ENCODE measurements at regions not wholly inside any gene's neighbourhood (a gene's known extent, or its start where the extent isn't known, plus 50 kb on each side); places are given as distances from the start of the nearest gene placed in this dataset.

GRCh38 chr3:34374521-34374920 is 576.1 kb downstream of the PDCD6IP start:
- DNase-seq (ENCODE audit: low spot score) = no peak

DNA sequence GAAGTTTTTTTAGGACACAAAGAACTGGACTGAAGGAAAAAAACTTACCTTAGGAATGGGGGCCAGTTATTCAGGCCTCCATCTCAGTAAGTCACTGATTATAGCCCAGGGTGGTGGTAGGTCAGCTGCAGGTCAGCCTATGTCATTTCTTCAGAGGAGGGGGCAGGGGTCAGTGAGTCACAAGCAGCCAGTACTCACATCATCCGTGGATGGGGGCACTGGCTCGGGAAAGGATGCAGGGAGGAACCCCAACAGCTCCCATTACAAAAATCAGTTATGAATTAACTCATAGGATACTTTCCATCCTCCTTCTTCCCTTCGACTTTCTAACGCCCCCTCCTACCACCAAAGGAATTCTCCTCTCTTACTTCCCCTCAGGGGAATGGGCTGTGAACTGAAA is 578.3 kb downstream of the PDCD6IP start:
- DNase-seq (ENCODE audit: low spot score) = no peak

DNA sequence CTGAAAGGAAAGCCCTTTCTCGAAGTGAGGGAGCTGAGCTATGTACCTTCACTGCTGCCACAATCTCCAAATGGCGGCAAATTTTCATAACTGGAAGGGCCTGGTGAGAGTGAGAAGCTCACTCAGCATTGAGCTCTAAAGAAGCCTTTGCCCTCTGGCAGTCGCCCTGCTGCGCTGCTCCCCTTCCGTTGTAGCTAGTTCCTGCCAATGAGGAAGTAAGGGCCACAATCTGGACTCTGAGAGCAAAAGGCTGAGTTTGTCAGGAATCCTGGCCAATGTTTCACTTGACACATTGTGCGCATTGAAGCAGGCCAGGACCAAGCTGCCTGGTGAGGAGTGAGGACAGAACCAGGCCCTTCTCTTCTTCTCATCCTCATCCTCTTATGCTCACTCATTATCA is 579.5 kb downstream of the PDCD6IP start:
- DNase-seq (ENCODE audit: low spot score) = no peak

GRCh38 chr3:34381243-34381642 is 582.8 kb downstream of the PDCD6IP start:
- no peak for DNase-seq (ENCODE audit: low spot score)

DNA sequence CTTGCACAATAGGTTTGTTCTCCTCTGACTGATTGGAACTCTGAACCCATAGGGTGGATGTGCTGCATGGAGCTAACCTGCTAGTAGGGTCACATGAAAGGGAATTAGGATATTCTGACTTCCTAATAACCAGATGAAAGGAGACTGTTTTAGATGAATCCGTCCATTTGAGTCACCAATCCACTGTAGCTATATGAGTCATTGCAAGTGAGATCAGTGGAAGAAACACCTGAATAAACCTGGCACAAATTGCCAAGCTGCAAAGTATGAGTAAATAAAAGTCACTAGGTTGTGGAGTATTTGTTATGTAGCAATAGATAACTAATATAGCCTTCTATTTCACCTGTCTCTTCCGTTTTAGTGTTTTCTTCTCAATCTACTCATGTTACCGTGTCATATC is 584.4 kb downstream of the PDCD6IP start:
- DNase-seq (ENCODE audit: low spot score) = no peak

DNA sequence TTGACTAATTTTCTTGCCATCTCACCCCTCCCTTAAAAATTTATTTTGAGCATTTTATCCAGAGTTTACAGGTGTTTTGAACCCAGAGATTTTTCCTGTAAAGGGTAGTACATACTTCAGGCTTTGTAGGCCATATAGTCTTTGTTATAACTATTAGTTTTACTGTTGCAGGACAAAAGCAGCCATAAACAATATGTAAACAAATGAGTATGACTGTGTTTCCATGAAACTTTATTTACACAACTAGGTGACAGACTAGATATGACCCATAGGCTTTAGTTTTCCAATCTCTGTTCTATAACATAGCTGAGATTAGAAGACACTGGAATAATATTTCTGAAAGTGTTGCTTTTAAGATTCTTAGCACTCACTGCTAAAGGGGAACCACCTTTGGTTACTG is 587.9 kb downstream of the PDCD6IP start:
- no peak for DNase-seq (ENCODE audit: low spot score)

- no peak for DNase-seq (ENCODE audit: low spot score)
Observed at GRCh38 chr3:34387826-34388564, 589.6 kb downstream of the PDCD6IP start.

GRCh38 chr3:34388830-34389229 is 590.4 kb downstream of the PDCD6IP start:
- no peak for DNase-seq (ENCODE audit: low spot score)

DNA sequence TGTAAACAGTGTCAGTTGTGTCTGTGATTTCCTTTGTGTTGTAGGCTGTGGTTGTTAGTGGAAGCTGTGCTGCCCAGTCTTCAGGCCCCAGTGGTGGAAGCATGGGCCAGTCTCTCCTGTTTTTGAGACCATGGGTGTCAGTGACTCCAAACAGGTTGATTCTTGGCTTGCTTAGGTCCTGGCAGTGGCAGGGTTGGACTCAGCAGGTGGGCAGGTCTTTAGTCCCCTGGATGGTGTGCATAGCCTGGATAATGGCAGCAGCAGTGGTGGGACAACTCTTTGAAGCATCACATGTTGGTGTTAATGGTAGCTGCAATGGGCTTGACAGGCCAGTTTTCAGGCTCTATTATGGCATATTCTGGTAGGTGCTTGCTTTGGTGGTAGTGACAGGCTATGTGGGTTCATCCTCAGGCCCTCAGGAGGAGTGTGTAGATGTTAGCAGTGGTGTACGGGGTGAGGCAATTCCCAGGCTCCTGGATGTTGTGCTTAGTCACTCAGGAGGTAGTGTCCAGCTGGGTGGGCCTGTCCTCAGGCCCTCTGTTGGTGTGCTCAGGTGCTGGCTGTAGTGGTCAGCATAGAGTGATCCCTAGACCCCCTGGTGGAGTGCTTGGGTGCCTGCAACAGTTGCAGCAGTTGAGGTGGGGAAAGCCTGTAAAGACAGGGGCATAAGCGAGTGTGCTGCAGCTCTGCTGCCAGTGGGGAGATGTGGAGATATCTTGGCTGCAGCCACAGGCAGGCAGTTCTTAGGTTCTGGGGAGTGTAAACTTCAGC is 596.7 kb downstream of the PDCD6IP start:
- no peak for DNase-seq (ENCODE audit: low spot score)

GRCh38 chr3:34396288-34396687 is 597.9 kb downstream of the PDCD6IP start:
- no peak for DNase-seq (ENCODE audit: low spot score)

DNA sequence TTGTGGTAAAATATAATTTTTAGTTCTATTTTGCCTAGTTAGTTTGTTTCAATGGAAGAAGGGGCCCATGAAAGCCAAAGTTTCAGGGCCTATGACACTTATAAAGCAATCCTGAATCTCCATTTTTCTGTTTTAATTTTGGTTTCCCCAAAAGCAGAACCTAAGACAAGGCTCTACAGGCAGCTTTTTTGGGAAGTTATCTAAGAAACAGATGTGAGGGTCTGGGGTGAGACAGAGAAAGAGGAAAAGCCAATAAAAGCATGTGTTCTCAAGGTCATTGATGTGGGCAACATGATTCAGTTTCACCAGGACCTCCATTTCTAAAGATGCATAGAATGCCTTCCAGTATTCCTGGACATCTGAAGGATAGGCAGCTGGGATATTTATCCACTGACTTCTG is 598.5 kb downstream of the PDCD6IP start:
- no peak for DNase-seq (ENCODE audit: low spot score)

DNA sequence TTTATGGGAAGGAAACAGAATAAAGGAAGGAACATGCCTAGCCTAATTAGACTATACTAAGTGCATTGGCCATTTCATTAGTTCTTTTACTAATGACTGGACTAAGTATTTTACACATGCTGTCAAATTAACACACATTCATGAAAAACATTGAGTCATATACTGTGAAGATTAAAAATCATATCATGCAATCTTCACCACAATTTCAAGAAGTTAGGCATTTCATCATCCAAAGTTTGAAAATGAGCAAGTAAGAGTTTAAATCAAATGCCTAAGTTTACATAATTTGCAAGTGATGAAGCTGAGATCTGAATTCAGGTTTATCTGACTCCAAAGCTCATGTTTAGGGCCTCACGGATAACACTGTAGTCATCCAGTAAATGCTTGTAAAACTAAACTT is 601.0 kb downstream of the PDCD6IP start:
- DNase-seq (ENCODE audit: low spot score) = no peak

GRCh38 chr3:34405159-34405558 is 606.7 kb downstream of the PDCD6IP start:
- no peak for DNase-seq (ENCODE audit: low spot score)

DNA sequence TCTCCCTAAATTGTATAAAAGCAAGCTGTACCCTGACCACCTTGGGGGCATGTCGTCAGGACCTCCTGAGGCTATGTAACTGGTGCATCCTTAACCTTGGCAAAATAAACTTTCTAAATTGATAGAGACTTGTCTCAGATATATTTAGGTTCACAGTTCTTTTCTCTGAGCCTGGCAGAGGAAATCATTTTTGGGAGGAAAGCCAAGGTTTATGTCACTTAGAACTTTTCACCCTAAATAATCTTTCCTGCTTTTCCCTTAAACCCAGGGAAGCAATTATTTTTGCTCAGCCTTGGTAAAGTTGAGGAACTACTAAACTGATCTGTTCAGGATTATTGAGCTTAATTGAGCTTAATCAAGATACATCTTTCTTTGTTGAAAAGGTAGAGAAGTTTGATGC is 608.9 kb downstream of the PDCD6IP start:
- no peak for DNase-seq (ENCODE audit: low spot score)

DNA sequence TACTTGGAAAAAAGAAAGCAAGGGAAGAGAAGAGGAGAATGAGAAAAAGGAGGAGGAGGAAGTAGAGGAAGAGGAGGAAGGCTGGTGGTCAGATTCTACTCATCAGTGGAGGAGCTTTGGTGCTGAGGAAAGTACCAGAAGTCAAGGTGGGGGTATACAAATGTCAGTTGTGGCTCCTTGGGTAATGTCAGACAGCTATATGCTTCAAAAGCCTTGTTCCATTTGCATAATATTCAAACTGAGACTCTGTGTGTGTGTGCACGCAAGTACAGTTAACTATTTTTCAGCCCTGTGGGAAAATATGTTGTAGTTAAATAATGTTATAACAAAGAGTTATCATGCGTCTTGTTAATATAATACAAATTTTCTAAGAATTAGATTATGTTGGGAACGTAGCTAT is 609.7 kb downstream of the PDCD6IP start:
- no peak for DNase-seq (ENCODE audit: low spot score)

DNA sequence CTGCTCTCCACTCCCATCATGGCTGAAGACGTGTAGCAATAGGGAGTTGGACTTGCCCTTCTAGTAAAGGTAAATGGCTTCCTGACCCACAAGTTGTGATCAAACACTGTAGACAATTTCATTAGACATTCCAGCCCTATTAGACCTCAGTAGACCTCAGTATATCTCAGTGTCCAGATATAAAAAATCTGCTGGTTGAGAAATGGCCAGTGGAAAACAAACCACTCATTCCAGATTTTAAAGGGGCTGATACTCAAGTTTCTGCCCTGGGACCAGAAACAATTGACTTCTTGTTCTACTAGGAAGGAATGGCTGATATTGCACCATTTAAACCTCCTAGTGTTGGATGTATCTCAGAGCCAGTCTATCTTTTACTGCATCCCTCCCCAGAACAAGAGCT is 613.2 kb downstream of the PDCD6IP start:
- DNase-seq (ENCODE audit: low spot score) = no peak

GRCh38 chr3:34419801-34420200 is 621.4 kb downstream of the PDCD6IP start:
- DNase-seq (ENCODE audit: low spot score) = no peak

GRCh38 chr3:34421762-34422161 is 623.3 kb downstream of the PDCD6IP start:
- DNase-seq (ENCODE audit: low spot score) = no peak

- DNase-seq (ENCODE audit: low spot score) = no peak
Observed at GRCh38 chr3:34439796-34440195, 641.4 kb downstream of the PDCD6IP start.

- no peak for DNase-seq (ENCODE audit: low spot score)
Observed at GRCh38 chr3:34444137-34444536, 645.7 kb downstream of the PDCD6IP start.

DNA sequence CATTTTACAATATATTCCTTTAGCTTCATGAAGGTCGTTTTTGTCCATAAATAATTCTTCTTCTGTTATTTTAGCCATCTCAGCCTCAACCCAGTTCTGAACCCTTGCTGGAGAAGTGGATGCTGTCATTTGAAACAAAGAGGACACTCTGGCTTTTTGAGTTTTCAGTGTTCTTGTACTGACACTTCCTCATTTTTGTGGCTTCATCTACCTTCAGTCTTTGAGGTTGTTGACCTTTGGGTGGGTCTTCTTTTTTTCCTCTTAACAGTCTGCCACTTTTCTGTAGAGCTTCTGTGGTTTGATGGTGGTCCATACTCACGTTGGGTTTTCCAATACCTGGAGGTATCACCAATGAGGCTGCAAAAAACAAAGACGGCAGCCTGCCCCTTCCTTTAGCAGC is 650.9 kb downstream of the PDCD6IP start:
- no peak for DNase-seq (ENCODE audit: low spot score)

- DNase-seq (ENCODE audit: low spot score) = no peak
Observed at GRCh38 chr3:34463414-34463813, 665.0 kb downstream of the PDCD6IP start.

DNA sequence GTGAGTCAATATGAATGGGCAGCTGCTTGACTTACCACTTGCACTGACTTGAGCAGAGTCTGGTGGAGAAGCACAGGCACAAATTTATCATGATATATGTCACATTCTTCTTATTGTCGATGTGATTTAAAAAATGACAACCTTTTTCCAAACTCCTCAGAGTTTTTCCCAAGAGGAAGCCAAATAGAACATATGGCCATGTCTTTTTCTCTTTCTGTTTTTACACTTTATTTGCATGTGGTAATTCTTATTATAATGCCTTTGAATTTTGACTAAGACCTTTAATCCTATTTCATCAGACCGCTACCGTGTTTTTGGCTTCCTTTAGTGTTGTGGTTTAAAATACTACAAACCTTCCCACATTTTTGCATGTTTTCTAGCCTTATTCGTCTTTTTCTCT is 666.2 kb downstream of the PDCD6IP start:
- DNase-seq (ENCODE audit: low spot score) = no peak

DNA sequence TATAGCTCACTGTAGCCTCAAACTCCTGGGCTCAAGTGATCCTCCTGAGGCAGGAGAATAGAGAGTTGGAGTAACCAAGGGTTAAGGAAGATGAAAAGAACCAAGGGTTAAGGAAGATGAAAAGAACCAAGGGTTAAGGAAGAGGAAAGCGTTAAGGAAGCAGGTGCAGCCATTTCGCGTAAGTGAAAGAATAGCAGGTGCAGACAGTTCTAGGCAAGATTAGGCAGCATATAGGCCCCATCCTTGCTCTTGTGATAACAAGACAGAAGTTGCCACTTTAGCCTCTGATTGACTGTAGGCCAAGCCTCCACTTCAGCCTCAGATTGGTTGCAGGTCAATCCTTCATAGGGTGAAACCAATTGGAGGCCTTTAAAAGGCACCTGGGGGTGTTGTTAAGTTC is 677.4 kb downstream of the PDCD6IP start:
- DNase-seq (ENCODE audit: low spot score) = no peak

Measured in H4 (cell line).